HL-60 (cell line): ENCODE measurements at regions not wholly inside any gene's neighbourhood (a gene's known extent, or its start where the extent isn't known, plus 50 kb on each side); places are given as distances from the start of the nearest gene placed in this dataset.

Experiments used
- DNase-seq, 2 experiments: peaks; one replicate each; pipeline ENCODE4 v3.0.0-alpha.2; 2010 to 2020; ENCODE audit warnings: low read depth in 1 of 2, low spot score in 1 of 2
- H3K27ac ChIP-seq: fragments of 250-450 bp; sonication (Bioruptor Pico); replicated peaks from 2 replicates; pipeline ENCODE4 v1.5.1; 2020; ENCODE audit warnings: mild to moderate bottlenecking, moderate library complexity
- H3K27me3 ChIP-seq: fragments of 250-450 bp; sonication (Bioruptor Pico); 2 replicates; pipeline ENCODE4 v1.5.1; 2021; ENCODE audit warnings: mild to moderate bottlenecking, moderate library complexity; ENCODE audit not compliant: insufficient read depth, poor library complexity, severe bottlenecking
- H3K4me3 ChIP-seq: replicated peaks from 2 replicates; pipeline ENCODE4 v1.5.1; 2011; ENCODE audit warnings: mild to moderate bottlenecking, control low read depth, low read length; ENCODE audit not compliant: insufficient read depth
- GABPA ChIP-seq: IDR thresholded peaks from 2 replicates; pipeline ENCODE4 v1.6.1; 2012; ENCODE audit warnings: low read depth
- POLR2AphosphoS5 ChIP-seq: IDR thresholded peaks from 2 replicates; pipeline ENCODE4 v1.6.1; 2012; ENCODE audit warnings: low read depth
- SPI1 ChIP-seq: IDR thresholded peaks from 2 replicates; pipeline ENCODE4 v1.6.1; 2012; ENCODE audit warnings: low read depth, mild to moderate bottlenecking, borderline replicate concordance
- TF ChIP-seq, protein P1 (sequence below): IDR thresholded peaks from 2 replicates; pipeline ENCODE4 v1.6.1; 2012; ENCODE audit warnings: low read depth; ENCODE audit not compliant: insufficient replicate concordance
- TF ChIP-seq, protein P2 (sequence below): IDR thresholded peaks from one replicate; pipeline ENCODE4 v1.5.1; 2011; ENCODE audit warnings: low read length, control low read depth, inconsistent platforms; ENCODE audit not compliant: insufficient read depth

DNA sequence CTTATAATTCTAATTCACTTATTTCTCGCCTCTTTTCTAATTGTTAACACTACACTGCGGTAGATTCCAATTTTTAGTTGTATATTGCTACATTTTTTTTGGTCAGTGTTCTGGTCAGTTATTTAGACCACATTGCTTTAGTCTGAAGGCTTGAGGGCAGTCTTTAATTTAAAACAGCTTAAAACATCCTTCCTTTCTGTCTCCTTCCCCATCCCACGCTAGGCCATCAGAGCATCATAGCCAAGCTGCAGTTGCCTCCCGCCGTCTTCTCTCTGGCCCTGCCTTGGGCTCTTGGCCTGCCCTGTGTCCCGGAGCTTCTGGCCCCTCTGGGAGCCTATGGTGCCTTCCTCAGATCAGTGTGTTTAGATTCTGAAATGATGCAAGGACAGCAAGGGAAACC, 52.6 kb upstream of the GLI2 start:
- no peak overlapping the region for H3K27ac ChIP-seq
- no peak for DNase-seq
- no peak overlapping the region for H3K4me3 ChIP-seq
- H3K27me3 ChIP-seq, result no peaks in the 10 kb centered on the region
- TF ChIP-seq, protein P1, sequence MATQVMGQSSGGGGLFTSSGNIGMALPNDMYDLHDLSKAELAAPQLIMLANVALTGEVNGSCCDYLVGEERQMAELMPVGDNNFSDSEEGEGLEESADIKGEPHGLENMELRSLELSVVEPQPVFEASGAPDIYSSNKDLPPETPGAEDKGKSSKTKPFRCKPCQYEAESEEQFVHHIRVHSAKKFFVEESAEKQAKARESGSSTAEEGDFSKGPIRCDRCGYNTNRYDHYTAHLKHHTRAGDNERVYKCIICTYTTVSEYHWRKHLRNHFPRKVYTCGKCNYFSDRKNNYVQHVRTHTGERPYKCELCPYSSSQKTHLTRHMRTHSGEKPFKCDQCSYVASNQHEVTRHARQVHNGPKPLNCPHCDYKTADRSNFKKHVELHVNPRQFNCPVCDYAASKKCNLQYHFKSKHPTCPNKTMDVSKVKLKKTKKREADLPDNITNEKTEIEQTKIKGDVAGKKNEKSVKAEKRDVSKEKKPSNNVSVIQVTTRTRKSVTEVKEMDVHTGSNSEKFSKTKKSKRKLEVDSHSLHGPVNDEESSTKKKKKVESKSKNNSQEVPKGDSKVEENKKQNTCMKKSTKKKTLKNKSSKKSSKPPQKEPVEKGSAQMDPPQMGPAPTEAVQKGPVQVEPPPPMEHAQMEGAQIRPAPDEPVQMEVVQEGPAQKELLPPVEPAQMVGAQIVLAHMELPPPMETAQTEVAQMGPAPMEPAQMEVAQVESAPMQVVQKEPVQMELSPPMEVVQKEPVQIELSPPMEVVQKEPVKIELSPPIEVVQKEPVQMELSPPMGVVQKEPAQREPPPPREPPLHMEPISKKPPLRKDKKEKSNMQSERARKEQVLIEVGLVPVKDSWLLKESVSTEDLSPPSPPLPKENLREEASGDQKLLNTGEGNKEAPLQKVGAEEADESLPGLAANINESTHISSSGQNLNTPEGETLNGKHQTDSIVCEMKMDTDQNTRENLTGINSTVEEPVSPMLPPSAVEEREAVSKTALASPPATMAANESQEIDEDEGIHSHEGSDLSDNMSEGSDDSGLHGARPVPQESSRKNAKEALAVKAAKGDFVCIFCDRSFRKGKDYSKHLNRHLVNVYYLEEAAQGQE, result no peak
- no peak for TF ChIP-seq POLR2AphosphoS5
- no peak for TF ChIP-seq SPI1
- TF ChIP-seq, protein P2, sequence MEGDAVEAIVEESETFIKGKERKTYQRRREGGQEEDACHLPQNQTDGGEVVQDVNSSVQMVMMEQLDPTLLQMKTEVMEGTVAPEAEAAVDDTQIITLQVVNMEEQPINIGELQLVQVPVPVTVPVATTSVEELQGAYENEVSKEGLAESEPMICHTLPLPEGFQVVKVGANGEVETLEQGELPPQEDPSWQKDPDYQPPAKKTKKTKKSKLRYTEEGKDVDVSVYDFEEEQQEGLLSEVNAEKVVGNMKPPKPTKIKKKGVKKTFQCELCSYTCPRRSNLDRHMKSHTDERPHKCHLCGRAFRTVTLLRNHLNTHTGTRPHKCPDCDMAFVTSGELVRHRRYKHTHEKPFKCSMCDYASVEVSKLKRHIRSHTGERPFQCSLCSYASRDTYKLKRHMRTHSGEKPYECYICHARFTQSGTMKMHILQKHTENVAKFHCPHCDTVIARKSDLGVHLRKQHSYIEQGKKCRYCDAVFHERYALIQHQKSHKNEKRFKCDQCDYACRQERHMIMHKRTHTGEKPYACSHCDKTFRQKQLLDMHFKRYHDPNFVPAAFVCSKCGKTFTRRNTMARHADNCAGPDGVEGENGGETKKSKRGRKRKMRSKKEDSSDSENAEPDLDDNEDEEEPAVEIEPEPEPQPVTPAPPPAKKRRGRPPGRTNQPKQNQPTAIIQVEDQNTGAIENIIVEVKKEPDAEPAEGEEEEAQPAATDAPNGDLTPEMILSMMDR, result no peak
- TF ChIP-seq GABPA, result no peak

DNA sequence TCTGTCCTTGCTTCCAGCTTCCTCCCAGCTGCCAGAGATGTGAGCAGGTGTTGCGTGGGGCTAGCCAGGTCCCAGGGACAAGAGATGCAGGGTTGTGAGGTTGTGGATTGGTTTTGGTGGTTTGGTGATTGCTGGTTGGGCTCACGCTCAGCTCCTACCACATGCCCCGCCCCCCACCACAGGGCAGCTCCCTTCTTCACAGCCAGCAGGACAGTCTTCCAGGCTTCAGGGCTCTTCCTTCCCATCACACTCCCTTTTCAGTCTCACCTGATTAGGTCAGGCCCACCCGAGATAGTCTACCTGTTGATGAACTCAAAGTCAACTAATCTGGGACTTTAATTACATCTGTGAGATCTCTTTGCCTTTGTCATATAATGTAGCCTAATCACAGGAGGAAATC, 52.0 kb upstream of the GLI2 start:
- TF ChIP-seq POLR2AphosphoS5 (no peak), SPI1 (no peak), GABPA (no peak)
- TF ChIP-seq, protein P1, result no peak
- TF ChIP-seq, protein P2, result no peak
- no peak for DNase-seq
- H3K27ac ChIP-seq, result no peak overlapping the region
- H3K4me3 ChIP-seq, result no peak overlapping the region
- no peaks in the 10 kb centered on the region for H3K27me3 ChIP-seq

DNA sequence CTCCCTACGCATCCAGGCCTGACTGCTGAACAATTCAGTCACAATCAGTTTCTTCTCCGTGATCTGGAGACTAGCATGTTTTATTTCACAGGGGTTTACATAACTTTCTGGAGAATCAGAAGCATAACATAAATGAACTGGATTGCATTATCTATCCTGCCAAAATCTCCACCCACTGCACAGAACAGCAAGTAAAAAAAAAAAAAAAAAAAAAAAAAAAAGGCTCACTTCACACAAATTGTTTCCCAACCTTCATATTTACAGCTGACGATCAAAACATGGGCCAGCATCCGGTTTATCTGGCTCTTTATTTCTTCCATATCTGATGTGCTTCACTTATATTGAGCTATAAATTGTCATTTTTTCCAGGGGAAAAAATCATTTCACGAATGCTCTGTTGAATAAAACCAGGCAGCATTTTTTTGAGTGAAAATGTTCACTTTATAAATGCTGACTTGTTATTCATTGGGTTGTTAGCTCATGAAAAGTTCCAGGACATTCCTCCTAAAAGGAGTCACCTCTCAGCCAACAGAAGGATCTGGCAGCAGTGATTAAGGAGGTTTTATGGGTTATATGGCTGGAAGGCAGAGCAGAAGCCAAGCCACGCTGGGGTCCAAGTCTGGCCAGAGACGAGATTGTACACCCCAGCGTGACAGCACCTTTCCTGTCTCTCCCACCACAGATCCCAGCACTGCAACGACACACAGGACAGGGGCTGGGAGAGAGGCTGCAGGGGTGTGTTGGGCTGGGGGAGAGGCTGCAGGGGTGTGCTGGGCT, 51.2 kb upstream of the GLI2 start:
- no peak for DNase-seq
- H3K27ac ChIP-seq, result no peak overlapping the region
- H3K4me3 ChIP-seq, result no peak overlapping the region
- H3K27me3 ChIP-seq, result no peaks in the 10 kb centered on the region
- TF ChIP-seq, protein P2, result no peak
- TF ChIP-seq GABPA (no peak), POLR2AphosphoS5 (no peak), SPI1 (no peak)
- TF ChIP-seq, protein P1, result no peak
